ENCODE measurements at regions not wholly inside any gene's neighbourhood (a gene's known extent, or its start where the extent isn't known, plus 50 kb on each side); places are given as distances from the start of the nearest gene placed in this dataset.
"Not testable (repeated sequence)": the region's sequence is repeated elsewhere in the genome, so short reads cannot be mapped to it uniquely, and the experiment has no call there.

- no peak for DNase-seq
These were observed 78.4 kb downstream of the ADAMTS15 start for GRCh38 chr11:130526846-130527245.

DNA sequence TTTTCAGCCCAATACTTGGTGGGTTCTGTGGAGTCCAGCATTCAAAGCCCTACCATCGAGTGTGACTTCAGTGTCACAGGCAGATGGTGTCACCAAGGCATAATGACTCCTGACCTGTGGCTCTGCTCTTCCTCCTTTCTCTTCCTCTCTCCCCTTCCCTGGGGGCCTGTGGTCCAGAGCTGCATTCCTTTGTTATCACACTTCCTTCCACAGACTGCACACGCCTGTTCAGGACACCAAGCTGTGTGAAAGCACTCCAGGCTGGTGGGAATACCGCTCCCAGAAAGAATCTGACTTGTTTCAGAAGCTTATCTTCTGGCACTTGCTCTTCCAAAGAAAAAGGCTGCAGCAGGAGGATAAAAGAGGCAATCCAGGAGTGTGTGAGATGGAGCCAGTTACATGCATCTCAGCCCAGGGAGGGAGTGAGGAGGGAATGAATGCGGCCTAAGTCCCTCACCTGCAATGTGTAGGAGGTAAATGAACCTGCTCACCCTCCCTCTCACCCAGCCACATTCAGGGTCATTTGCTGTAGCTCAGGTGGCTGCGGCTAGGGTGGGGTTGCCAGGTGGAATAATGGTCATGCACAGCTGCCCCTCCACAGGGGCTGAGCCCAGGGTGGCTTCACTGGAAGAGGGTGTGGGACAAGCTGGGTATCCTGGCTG, 79.3 kb downstream of the ADAMTS15 start:
- no peak for DNase-seq

- DNase-seq, result no peak
These were observed 80.1 kb downstream of the ADAMTS15 start for GRCh38 chr11:130528298-130529261.

- no peak for DNase-seq
These were observed 80.9 kb downstream of the ADAMTS15 start for GRCh38 chr11:130529366-130529765.

DNA sequence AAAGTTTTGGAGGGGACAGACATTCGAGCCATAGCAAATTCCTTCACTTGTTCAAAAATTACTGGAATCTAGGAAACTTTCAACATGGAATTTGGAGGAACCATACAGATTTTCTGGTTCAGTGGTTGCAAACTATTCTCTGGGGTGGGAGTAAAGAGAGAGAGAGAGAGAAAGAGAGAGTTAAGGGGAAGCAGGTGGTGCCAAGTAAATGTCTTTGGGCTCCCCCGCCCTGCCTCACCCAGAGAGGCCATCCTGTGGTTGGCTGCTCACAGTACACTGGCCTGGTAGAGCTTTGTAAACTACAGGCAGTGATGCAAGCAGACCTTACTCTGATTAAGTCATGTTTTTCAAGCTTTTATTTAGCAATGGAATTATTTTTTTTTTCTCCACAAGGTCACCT, 82.6 kb downstream of the ADAMTS15 start:
- DNase-seq, result no peak

DNA sequence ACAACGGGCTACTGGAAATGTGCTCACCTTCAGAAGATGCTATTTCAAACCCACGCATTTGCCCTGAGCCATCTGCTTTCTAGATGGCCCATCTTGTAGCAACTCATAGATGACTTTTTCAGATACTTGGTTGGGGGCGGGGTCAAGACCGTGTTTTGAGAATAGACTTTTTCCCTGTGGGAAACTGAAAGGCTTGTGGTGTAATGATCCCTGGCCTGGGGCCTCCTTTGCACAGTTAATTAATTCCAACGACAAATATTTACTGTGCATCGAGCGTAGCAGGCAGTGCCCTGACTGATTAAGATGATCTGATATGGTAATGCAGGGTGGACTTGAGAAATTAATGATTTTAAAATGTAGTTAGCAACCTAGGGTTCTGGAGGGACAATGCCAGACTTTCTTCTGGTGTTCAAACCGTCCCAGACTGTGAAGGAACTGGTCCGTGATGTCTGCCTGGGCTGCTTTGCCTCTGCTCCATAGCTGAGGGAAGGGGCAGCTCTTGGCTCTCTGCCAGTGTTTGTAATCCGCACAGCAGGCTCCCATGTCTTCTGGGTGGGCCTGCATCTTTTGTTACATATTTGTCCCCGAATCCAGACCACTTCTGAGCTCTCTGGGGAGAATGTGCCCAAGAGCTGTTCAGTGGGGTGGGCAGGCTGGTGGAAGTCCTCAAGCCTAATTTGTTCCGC, 84.8 kb downstream of the ADAMTS15 start:
- no peak for DNase-seq

DNA sequence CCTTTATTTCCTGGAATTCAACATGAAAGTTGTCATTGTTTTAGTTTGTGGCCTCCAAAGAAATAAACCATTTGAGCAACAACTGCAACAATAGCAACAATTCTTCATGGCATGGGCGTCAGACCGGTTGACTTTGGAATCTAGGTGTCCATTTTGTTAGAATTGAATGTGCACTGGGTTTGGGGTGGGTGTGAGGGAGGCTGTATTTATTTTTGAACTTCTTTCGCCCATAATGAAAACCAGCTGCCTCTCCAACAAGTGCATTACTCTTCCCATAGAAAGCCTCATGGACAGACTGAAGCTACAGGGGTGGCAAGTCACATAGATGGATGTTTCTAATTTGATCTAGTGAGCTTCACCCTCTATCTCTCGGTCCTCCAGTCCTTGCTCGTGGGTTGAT, 85.4 kb downstream of the ADAMTS15 start:
- DNase-seq, result no peak

DNA sequence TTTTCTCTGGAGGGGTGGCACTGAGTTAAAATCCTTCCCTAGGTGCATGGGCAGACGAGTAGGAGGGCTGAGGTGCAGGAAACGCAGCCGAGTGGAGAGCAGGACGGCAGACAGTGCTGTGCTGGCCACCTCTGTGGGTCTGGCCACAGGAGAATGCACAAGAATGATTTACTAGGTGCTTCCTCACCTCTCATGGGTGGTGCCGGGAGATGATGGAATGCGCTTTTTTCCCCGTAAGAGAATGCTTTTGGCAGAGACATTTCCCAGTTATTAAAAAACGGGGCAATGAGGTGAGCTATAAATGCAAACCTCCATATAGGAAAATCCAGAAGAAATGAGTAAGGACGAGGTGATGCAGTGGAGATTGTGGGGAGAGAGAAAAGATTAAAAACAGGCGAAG, 86.1 kb downstream of the ADAMTS15 start:
- no peak for DNase-seq

DNA sequence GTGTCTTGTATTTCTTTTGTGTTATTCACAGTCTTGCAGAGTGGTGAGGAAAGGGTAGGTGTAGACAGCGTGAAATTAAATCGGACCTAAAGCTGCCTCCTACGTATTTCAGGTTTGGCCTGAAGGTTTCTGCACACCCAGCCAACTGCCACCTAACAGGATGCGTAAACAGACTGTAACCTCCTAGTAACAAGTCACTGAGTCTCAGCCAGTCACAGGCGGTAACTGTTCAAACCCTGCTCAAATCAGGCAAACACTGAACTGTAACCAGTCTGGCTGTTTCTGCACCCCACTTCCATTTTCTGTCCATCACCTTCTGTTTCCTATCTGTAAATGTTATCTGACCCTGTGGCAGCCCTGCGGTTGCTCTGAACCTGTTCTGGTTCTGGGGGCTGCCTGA, 87.1 kb downstream of the ADAMTS15 start:
- DNase-seq, result no peak

GRCh38 chr11:130536106-130537040, 87.9 kb downstream of the ADAMTS15 start:
- DNase-seq, result no peak

DNA sequence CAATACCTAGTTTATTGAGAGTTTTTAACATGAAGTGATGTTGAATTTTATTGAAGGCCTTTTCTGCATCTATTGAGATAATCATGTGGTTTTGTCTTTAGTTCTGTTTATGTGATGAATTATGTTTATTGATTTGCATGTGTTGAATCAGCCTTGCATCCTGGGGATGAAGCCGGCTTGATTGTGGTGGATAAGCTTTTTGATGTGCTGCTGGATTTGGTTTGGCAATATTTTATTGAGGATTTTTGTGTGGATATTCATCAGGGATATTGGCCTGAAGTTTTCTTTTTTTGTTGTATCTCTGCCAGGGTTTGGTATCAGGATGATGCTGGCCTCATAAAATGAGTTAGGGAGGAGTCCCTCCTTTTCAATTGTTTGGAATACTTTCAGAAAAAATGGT, 91.2 kb downstream of the ADAMTS15 start:
- DNase-seq, result not testable (repeated sequence)

GRCh38 chr11:130544266-130544665, 95.8 kb downstream of the ADAMTS15 start:
- DNase-seq, result no peak

DNA sequence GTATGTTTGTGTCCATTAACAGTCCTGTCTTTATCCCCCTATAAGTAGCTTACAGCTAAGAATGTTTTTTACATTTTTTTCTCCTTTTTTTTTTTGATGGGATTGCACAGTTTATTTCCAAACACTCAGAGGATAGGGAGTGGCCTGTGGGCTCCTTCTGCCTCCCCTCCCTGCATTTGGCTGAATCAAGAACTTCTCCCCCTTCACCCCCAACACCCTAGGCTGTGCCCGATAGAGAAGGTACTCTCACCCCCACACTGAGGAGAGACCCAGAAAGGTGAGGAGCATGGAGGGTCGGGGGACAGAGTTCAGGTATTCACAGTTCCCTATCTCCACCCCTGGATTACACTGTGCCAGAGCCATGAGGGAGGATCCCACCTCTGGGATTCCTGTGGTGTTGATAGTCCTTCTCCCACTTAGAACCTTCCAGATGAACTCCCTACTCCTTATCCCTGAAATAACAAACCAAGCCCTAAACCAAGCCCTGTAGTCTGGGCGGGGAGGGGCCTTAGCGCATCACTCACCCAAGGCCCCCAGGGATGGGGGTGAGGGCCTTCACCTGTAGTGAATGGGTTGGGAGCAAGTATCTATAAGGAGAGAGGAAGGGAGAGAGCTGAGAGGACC, 97.1 kb downstream of the ADAMTS15 start:
- no peak for DNase-seq

DNA sequence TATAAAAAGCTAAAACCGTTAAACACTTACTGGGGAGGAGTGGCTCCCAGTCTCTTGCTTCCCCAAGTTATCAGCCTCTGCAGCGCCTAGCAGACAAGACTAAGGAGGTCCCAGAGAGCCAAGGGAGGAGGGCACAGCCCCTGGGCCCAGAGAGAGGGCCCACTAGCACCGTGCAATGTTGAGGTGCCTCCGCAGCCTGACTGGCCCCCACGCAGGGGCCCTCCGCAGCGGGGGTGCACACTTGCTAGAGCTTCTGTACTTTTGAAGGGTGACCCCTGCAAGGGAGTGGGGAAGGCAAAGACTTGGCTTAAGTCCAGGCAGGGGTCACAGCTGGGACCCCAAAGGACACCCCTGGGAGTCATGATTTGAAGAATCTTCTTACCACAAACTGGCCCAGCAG, 98.0 kb downstream of the ADAMTS15 start:
- DNase-seq, result no peak

DNA sequence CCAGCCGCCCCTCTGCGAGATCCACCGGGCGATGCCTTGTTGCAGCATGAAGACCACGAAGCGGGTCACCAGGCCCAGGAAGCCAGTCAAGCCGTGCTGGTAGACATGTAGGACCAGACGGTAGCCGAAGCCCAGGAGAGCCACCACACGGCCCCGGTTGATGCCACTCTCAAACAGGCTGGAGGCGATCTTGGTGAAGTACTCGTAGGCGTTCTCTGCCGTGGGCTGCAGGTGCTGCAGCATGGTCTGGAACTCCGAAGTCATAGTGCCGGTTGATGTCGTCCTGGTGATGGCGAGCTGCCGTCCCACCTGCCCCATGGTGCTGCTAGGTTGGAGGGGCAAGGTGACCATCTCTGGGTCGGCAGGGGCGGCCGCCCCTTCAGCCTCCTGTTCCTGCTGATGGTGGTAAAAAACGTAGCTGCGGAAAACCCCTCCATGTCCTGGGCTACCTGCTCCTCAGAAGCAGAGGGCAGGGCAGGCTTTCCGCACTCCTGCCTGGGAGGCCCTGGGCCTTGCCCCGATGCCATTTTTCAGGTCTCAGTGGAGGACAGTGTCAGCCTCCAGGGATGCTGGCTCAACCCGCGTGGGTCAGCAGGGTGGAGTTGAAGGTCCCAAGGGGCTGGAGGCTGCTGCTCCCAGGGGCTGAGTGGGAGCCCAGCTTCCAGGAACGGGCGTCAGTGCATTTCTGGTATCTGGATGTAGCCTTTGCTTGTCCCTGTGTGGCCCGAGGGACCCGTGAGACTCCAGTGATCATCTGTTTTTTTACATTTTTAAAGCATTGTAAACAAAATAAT, 98.7 kb downstream of the ADAMTS15 start:
- no peak for DNase-seq

- no peak for DNase-seq
These were observed 99.5 kb downstream of the ADAMTS15 start for GRCh38 chr11:130547761-130548490.

- DNase-seq, result no peak
These were observed 100.0 kb downstream of the ADAMTS15 start for GRCh38 chr11:130548491-130548833.

GRCh38 chr11:130549393-130549999, 101.1 kb downstream of the ADAMTS15 start:
- no peak for DNase-seq

DNA sequence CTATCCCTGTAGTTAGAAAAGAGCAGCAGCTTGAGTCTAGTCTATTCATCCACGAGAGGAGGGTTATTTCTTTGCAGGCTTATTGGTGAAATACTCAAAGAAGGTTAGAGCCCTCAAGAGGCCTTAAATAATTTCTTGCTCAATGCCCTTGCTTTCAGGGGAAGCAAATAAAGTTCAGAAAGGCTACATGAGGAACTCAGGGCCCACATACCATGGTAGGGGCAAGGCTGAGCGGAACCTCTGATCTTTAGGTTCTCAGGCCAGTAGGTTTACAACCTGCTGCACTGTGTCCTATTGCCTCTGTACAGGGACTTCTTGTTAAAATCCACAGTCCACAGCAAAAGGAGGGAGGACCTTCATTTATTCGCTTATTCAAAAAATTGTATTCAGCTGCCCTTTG, 101.7 kb downstream of the ADAMTS15 start:
- DNase-seq, result no peak

DNA sequence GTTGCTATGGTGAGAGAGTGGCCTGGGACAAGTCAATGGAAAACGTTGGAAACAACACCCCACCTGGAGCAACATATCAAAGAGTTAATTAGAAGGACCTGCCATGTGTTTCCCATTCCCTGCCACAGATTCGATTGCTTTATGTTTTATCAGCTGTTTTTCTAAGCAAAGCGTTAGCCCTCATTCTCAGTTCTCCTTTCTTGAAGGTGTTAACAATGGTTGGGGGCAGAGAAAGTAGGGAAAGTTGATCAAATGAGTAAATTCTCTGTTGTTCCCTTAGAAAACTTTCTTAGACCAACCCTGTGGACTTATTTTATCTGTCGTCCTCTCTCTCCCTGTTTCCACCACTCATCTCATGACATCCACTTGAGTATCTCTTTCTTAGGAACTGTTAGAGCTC, 102.5 kb downstream of the ADAMTS15 start:
- DNase-seq, result no peak

All from 8988T (cell line).